GM18508 (cell line): ENCODE measurements at regions not wholly inside any gene's neighbourhood (a gene's known extent, or its start where the extent isn't known, plus 50 kb on each side); places are given as distances from the start of the nearest gene placed in this dataset.
A peak's percentile ranks its signal among the peaks of the same experiment; 100 is the strongest.

Experiments
- ATAC-seq: cut with Tn5 transposase; IDR thresholded peaks from one replicate; pipeline ENCODE4 v1.9.1; 2021; ENCODE audit warnings: moderate number of reproducible peaks; ENCODE audit not compliant: insufficient read depth, unreplicated experiment

GRCh38 chr3:21357241-21357640 lies 393.8 kb downstream of the ZNF385D start:
- ATAC-seq = no peak

DNA sequence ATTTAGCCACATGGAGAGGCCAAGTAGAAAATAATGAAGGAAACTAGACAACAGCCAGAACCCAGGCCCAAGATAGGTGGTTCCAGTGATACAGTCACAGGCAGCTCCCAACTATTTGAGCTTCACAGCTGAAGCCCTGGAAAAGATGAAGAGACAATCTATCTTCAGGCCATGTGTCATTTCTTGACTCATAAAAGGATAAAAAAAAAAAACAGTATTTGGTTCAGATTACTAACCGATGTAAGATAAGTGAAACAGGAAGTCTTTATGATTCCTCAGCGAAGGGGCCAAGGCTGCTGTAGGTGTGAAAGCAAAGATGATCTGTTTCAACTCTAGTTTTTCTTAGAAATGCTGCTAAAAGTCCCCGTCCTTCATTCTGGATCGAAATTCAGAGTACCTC lies 394.6 kb downstream of the ZNF385D start:
- no peak for ATAC-seq

- ATAC-seq = no peak
These were observed 405.5 kb downstream of the ZNF385D start for GRCh38 chr3:21345382-21345976.

DNA sequence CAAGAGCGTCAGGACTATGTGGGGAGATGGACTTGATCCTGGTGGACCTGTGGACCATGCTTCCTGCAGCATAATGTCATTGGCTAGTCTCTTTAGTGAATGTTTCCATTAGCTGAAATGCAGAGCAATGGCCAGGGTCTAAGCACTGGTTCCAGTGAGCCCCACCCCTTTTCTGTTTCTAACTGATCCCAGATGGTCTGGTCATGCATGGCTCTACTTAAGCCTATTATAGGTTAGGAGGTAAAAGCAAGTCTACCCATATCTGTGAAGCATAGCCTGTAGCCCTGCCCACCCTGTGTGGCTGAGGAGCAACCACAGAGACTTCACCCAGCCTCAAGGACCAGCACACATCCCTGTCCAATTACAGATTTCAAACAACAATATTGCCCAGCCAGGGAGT lies 419.2 kb downstream of the ZNF385D start:
- ATAC-seq = no peak

- no peak for ATAC-seq
These were observed 419.7 kb downstream of the ZNF385D start for GRCh38 chr3:21331321-21331720.

DNA sequence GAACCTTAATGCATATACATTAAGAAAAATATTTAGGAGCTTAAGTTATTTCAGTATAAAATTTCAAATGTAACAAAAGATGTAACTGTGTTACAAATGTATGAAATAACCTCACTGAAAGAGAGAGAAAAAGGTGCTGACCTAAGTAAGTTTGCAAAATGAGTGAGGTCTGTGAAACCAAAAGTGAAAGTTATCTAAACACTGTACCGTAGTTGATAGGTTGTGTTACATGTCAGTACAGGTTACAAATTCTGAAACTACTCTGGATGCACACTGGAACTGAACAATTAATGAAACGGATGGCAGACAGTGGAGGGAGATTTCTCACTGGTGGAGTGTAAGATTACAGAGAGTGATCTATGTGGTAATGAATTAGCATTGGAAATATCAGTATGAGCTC lies 420.7 kb downstream of the ZNF385D start:
- ATAC-seq = peak; percentile 91

DNA sequence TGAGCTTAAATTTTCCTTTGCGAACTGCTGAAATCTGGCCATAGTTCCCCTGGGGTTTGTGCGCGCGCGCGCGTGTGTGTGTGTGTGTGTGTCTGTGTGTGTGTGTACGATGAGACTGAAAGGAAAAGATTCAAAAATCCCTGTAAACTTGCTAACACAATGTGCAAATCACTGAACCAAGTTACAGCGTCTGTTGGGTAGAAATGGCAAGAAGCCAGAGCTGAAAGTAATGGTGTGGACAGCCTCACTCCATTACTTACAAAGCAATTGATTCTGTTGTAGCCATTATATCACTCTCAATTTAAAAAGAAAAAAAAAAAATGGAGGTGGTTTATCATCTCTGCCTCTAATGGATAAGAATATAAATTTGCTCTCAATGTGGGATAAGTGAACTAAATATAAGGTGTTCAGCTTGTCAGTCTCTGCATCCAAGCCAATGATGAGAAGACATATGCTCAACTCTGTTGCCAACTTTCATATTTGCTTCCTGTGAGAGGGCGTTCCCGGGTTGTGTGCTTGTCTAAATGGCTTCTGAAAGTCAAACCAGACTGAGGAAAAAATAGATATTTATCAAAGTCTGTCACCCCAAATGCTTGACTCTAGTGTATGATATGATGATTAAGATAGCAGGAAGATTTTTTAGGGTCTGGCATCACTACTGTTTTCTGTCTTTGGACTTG lies 422.2 kb downstream of the ZNF385D start:
- no peak for ATAC-seq

DNA sequence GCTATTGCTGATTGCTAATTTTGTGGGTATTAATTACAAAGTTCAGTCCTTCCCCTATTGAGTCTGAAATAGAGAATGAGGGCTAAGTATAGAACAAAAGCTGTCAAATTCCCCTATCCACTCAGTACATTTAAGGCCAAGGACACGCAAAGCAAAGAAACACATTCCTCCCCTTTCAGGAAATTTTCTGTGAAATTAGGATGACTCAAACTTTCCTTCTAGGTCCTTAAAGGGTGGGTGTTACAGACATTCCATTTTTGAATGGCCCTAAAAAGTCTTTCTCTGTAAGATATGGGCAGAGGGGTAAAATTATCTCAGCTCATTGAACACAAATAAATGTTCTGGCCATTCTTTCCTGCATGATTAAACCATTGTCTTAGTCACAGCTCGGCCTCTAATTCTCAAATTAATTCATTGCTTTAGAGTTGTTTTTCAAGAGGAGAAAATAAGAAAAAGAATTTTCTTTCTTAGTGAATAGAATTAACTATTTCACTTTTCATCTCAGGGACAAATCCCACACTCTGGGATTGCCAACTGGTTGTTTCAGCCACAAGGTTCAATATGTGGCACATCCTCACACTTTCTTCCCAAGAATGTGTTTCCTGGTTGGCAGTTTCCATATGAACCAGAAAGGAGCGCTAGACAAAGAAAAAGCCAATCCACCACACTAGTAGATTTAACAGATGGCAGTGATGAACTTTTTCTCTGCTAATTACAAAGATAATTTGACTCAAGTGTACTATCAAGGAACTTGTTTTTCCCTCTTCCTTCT lies 424.1 kb downstream of the ZNF385D start:
- ATAC-seq = no peak

DNA sequence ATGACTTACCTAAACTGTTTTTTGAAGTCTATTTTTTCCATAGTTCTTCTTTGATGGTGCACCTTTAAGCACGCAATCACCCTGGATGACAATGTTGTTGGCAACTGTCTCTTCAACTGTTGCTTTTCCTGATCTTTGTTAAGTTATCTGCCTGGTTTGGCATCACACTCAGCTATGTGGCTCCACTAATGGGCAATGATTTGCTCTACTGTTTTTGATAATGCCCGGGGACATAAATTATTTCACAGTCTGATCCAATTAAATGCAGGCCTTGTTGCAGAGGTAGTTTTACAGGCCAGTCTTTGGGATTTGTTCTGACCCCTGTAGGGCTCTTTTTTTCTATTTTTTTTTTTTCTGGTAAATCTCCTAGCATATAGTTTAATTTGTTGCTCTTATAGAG lies 436.3 kb downstream of the ZNF385D start:
- no peak for ATAC-seq

- no peak for ATAC-seq
These were observed 440.1 kb downstream of the ZNF385D start for GRCh38 chr3:21310891-21311290.

GRCh38 chr3:21310161-21310560 lies 440.8 kb downstream of the ZNF385D start:
- ATAC-seq = no peak

DNA sequence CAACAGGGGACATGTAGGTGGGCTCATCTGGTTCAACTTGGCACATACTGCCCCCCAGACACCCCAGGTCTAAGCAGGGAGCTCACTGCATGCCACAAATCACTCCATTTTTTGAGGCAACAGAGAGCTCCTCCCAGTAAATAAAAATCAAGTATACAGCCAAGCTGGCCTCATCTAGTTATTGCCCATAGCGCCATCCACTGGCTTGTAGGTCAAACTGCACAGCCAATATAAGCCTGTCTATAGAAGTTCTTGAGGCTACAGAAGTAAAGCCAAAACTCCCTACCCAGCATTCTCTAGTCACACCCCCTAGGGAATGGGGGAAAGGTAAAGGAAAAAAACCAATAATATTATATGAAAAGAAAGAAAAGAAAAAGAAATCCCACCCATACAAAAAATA lies 453.7 kb downstream of the ZNF385D start:
- no peak for ATAC-seq

GRCh38 chr3:21294768-21295167 lies 456.2 kb downstream of the ZNF385D start:
- ATAC-seq = no peak

- no peak for ATAC-seq
These were observed 458.0 kb downstream of the ZNF385D start for GRCh38 chr3:21292971-21293370.

GRCh38 chr3:21290557-21290956 lies 460.5 kb downstream of the ZNF385D start:
- ATAC-seq = no peak

DNA sequence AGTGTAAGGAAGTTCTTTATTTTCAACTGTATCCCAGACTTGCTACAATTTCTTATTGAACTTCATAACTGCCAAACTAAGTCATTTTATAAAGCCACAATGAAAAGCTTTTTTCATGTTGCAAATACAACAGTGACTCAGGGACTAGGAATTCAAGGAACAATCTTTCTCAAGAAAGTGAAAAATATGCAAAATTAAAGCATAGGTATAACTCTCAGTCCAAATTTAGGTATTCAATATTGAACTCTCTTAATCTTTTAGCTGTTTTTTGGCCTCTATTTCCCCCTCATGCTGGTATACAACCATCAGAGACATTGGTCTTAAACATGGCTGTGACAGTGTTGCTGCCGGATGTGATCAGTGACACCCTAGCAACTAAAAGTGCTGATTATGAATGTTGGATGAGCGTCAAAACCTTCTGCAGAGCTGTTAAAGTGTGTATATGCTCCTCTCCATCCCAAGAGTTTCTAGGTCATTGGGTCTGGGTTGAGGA lies 476.9 kb downstream of the ZNF385D start:
- no peak for ATAC-seq

GRCh38 chr3:21273259-21274025 lies 477.6 kb downstream of the ZNF385D start:
- ATAC-seq = no peak

DNA sequence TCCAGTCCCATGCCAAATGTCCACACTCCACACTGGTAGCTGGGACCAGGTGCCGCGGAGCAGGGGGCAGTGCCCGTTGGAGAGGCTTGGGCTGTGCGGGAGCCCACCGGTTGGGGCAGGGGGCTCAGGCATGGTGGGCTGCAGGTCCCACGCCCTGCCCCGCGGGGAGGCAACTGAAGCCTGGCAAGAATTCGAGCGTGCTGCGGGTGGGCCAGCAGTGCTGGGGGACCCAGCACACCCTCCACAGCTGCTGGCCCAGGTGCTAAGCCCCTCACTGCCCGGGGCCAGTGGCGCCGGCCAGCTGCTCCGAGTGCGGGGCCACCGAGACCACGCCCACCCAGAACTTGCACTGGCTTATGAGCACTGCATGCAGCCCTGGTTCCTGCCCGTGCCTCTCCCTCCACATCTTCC lies 479.4 kb downstream of the ZNF385D start:
- ATAC-seq = no peak

DNA sequence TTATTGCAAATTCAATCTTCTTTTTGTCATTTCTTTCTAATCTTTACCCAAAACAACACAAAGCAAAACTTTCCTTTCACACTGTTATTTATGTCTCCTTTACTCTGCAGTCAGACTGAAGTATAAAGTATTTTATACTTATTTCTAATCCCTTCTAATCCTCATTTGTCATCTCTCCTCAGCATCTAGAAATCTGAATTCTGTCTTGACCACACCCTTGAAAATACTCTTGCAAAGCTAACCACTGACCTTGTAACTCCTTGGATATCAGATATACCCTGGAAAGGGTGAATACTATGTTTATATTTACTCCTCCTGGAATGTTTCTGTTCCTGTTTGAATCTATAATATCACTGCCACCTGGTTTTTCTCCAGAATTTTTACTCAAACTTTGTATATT lies 481.1 kb downstream of the ZNF385D start:
- ATAC-seq = no peak

- ATAC-seq = no peak
These were observed 490.5 kb downstream of the ZNF385D start for GRCh38 chr3:21260507-21260906.

DNA sequence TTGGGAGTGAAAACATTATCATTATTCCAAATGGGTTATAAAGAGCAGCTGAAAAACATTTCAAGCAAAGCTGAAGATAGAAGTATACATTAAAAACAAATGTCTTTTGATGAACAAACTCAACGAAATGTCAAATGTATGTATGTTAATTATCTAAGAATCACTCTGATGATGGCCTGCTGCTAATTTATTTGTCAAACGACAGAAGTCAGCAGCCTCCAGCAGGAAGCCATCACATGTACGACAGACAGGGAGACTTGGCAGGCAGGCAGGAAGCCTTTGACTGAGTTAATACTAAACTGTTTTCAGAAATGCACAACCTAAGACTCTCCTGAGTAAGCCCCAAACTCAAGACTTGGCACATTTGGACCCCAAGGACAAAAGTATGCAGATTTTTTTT lies 491.1 kb downstream of the ZNF385D start:
- no peak for ATAC-seq
